ENCODE measurements at regions not wholly inside any gene's neighbourhood (a gene's known extent, or its start where the extent isn't known, plus 50 kb on each side); places are given as distances from the start of the nearest gene placed in this dataset.

DNA sequence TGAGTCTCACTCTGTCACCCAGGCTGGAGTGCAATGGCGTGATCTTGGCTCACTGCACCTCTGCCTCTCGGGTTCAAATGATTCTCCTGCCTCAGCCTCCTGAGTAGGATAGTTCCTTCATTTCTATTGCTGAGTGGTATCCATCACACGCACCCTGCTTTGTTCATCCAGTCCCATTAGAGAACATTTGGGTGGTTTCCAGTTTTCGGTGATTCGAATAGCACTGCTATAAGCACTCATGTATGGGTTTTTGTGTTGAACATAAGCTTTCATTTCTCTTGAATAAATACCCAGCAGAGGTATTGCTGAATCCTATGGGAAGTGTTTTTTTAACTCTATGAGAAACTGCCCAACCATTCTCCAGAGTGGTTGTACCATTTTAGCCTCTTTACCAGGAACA is 147.3 kb downstream of the DDX1 start:
- TF ChIP-seq, protein P1, sequence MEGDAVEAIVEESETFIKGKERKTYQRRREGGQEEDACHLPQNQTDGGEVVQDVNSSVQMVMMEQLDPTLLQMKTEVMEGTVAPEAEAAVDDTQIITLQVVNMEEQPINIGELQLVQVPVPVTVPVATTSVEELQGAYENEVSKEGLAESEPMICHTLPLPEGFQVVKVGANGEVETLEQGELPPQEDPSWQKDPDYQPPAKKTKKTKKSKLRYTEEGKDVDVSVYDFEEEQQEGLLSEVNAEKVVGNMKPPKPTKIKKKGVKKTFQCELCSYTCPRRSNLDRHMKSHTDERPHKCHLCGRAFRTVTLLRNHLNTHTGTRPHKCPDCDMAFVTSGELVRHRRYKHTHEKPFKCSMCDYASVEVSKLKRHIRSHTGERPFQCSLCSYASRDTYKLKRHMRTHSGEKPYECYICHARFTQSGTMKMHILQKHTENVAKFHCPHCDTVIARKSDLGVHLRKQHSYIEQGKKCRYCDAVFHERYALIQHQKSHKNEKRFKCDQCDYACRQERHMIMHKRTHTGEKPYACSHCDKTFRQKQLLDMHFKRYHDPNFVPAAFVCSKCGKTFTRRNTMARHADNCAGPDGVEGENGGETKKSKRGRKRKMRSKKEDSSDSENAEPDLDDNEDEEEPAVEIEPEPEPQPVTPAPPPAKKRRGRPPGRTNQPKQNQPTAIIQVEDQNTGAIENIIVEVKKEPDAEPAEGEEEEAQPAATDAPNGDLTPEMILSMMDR (IDR thresholded peaks at IDR 0.05; ENCODE audit: poor library complexity, severe bottlenecking), result no peak
- TF ChIP-seq TAF1 (IDR thresholded peaks at IDR 0.05; ENCODE audit: low read depth) (no peak), POLR2AphosphoS5 (IDR thresholded peaks at IDR 0.05) (no peak), MXI1 (conservative IDR thresholded peaks at IDR 0.05; ENCODE audit: poor library complexity, severe bottlenecking) (no peak), EP300 (conservative IDR thresholded peaks at IDR 0.05; ENCODE audit: poor library complexity, severe bottlenecking) (no peak), EZH2 (IDR thresholded peaks at IDR 0.05; ENCODE audit: borderline replicate concordance, insufficient read depth, low read length, poor library complexity, severe bottlenecking) (no peak), SMC3 (conservative IDR thresholded peaks at IDR 0.05; ENCODE audit: poor library complexity) (no peak)
- TF ChIP-seq, protein P2, sequence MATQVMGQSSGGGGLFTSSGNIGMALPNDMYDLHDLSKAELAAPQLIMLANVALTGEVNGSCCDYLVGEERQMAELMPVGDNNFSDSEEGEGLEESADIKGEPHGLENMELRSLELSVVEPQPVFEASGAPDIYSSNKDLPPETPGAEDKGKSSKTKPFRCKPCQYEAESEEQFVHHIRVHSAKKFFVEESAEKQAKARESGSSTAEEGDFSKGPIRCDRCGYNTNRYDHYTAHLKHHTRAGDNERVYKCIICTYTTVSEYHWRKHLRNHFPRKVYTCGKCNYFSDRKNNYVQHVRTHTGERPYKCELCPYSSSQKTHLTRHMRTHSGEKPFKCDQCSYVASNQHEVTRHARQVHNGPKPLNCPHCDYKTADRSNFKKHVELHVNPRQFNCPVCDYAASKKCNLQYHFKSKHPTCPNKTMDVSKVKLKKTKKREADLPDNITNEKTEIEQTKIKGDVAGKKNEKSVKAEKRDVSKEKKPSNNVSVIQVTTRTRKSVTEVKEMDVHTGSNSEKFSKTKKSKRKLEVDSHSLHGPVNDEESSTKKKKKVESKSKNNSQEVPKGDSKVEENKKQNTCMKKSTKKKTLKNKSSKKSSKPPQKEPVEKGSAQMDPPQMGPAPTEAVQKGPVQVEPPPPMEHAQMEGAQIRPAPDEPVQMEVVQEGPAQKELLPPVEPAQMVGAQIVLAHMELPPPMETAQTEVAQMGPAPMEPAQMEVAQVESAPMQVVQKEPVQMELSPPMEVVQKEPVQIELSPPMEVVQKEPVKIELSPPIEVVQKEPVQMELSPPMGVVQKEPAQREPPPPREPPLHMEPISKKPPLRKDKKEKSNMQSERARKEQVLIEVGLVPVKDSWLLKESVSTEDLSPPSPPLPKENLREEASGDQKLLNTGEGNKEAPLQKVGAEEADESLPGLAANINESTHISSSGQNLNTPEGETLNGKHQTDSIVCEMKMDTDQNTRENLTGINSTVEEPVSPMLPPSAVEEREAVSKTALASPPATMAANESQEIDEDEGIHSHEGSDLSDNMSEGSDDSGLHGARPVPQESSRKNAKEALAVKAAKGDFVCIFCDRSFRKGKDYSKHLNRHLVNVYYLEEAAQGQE (IDR thresholded peaks at IDR 0.05; ENCODE audit: borderline replicate concordance), result no peak
